K562 (cell line): ENCODE measurements at regions not wholly inside any gene's neighbourhood (a gene's known extent, or its start where the extent isn't known, plus 50 kb on each side); places are given as distances from the start of the nearest gene placed in this dataset.

ENCODE experiments used
- ATAC-seq: fragments of 200-7000 bp; cut with Tn5 transposase; 3 replicates; pipeline ENCODE4 v1.9.1; 2020; ENCODE audit warnings: moderate library complexity
- BruUV-seq: library from RNA; stranded (reverse); fragments of 400-500 nt; replicated peaks from 2 replicates; lab custom pipeline; 2021; lab: Mats Ljungman, UMichigan
- CTCF ChIA-PET: fragments of 300-600 bp; formaldehyde crosslinking; extraction: SDS; loops from one replicate; lab custom pipeline; 2021; ENCODE audit warnings: low intra/inter-chr PET ratio; lab: Yijun Ruan, JAX
- POLR2A ChIA-PET: fragments of 300-600, 350-650 bp; sonication (Branson Sonifier 250); formaldehyde crosslinking; extraction: SDS; loops from one replicate; lab custom pipeline; 2021; ENCODE audit warnings: antibody characterized with exemption, inconsistent platforms; lab: Yijun Ruan, JAX
- DNase-seq, 4 experiments: peaks; one replicate each; pipeline versions ENCODE4 v3.0.0 to v3.0.0-alpha.2; 2011 to 2018; ENCODE audit warnings: low spot score in 3 of 4, mixed read lengths in 3 of 4; ENCODE audit errors: extremely low read depth in 1 of 4
- FAIRE-seq: peaks from 2 replicates; lab custom pipeline; 2011; peaks lifted over from hg19 to GRCh38; lab: Jason Lieb, UNC
- H2AFZ ChIP-seq: 2 replicates; pipeline ENCODE4 v1.6.0; 2011; ENCODE audit warnings: low read depth, low read length, control low read depth, inconsistent platforms
- H3K27ac ChIP-seq: fragments of 200-600 bp; 3 replicates; pipeline ENCODE4 v1.8.0; 2011; ENCODE audit warnings: low read depth, mild to moderate bottlenecking, control low read depth, inconsistent platforms, low read length, moderate library complexity, mixed read lengths; ENCODE audit errors: extremely low read depth
- H3K27me3 ChIP-seq, 2 experiments: fragments of 300-600 bp in 1 of 2; 2 replicates in 1 of 2; 3 replicates in 1 of 2; pipeline versions ENCODE4 v1.6.0 to v1.8.0; 2011; ENCODE audit warnings: inconsistent platforms in 2 of 2, low read length in 2 of 2, mild to moderate bottlenecking in 1 of 2, mixed read lengths in 1 of 2, moderate library complexity in 1 of 2; ENCODE audit not compliant: control insufficient read depth in 2 of 2, insufficient read depth in 2 of 2
- H3K36me3 ChIP-seq: fragments of 300-600 bp; 3 replicates; pipeline ENCODE4 v1.8.0; 2011; ENCODE audit warnings: mild to moderate bottlenecking, low read length, inconsistent platforms; ENCODE audit not compliant: control insufficient read depth, insufficient read depth
- H3K4me1 ChIP-seq, 2 experiments: fragments of 200-600 bp in 1 of 2; replicated peaks in 1 of 2; 2 replicates in 1 of 2; 3 replicates in 1 of 2; pipeline versions ENCODE4 v1.5.1 to v1.8.0; 2011; ENCODE audit warnings: inconsistent platforms in 2 of 2, low read length in 2 of 2, mild to moderate bottlenecking in 1 of 2, mixed read lengths in 1 of 2, moderate library complexity in 1 of 2; ENCODE audit not compliant: control insufficient read depth in 2 of 2, insufficient read depth in 2 of 2
- H3K4me2 ChIP-seq: 2 replicates; pipeline ENCODE4 v1.6.1; 2011; ENCODE audit warnings: low read length, control low read depth, inconsistent platforms, mixed read lengths; ENCODE audit not compliant: insufficient read depth
- H3K4me3 ChIP-seq: fragments of 200-600 bp; sonication (generic), shearing (Covaris generic); 2 replicates; pipeline ENCODE4 v1.5.1; 2016; ENCODE audit warnings: control low read depth, inconsistent platforms
- H3K79me2 ChIP-seq: fragments of 200-600 bp; 3 replicates; pipeline ENCODE4 v1.8.0; 2011; ENCODE audit warnings: low read length, inconsistent platforms; ENCODE audit not compliant: control insufficient read depth, insufficient read depth
- H3K9ac ChIP-seq, 2 experiments: 2 replicates each; pipeline versions ENCODE4 v1.6.0 to v1.6.1; 2011; ENCODE audit warnings: low read depth in 2 of 2, low read length in 2 of 2, control low read depth in 1 of 2, inconsistent platforms in 1 of 2, mild to moderate bottlenecking in 1 of 2, mixed read lengths in 1 of 2; ENCODE audit not compliant: insufficient read depth in 1 of 2
- H3K9me1 ChIP-seq: one replicate; pipeline ENCODE4 v1.6.0; 2011; ENCODE audit warnings: inconsistent platforms, mild to moderate bottlenecking, low read length, moderate library complexity; ENCODE audit not compliant: control insufficient read depth, insufficient read depth
- H3K9me3 ChIP-seq: replicated peaks from 2 replicates; pipeline ENCODE4 v1.5.1; 2011; ENCODE audit warnings: low read depth, low read length, inconsistent platforms; ENCODE audit not compliant: control insufficient read depth, insufficient read depth
- H4K20me1 ChIP-seq: replicated peaks from 2 replicates; pipeline ENCODE4 v1.6.1; 2011; ENCODE audit warnings: low read length, inconsistent platforms, mixed read lengths; ENCODE audit not compliant: control insufficient read depth, insufficient read depth
- FOS ChIP-seq: IDR thresholded peaks from 3 replicates; pipeline ENCODE4 v1.6.1; 2011; ENCODE audit not compliant: insufficient read length; ENCODE audit errors: extremely low read depth
- HES1 ChIP-seq: fragments of 450-650 bp; IDR thresholded peaks from 2 replicates; pipeline ENCODE4 v1.6.1; 2016; ENCODE audit warnings: low read depth, mild to moderate bottlenecking, moderate library complexity
- RBM14 ChIP-seq: fragments of 200-400 bp; formaldehyde crosslinking; IDR thresholded peaks from 2 replicates; pipeline ENCODE4 v1.6.1; 2018; ENCODE audit warnings: low read depth, mild to moderate bottlenecking, low read length, moderate library complexity, borderline replicate concordance; ENCODE audit not compliant: insufficient read depth
- ZBTB12 ChIP-seq: fragments of 250-450 bp; sonication (Bioruptor Pico); IDR thresholded peaks from 2 replicates; pipeline ENCODE4 v1.4.0; 2020
- WGBS: fragments of 100-300 bp; shearing (Covaris generic); methylation state at CpG from one replicate; pipeline ENCODE4 v1.1.6; 2016; ENCODE audit warnings: low coverage, mixed read lengths; ENCODE audit not compliant: insufficient coverage; ENCODE audit errors: missing lambda C conversion rate; 5-methylcytosine and 5-hydroxymethylcytosine counted together
- in situ Hi-C: fragments of 300-500 bp; cut with MboI; formaldehyde crosslinking; loops from 4 replicates; pipeline ENCODE4 v1.15.0; 2018; ENCODE audit warnings: inconsistent platforms, mixed read lengths
- intact Hi-C: fragments of 100-400 bp; cut with micrococcal nuclease; formaldehyde crosslinking; loops from 2 replicates; pipeline ENCODE4 v1.14.2; 2022

- Histone ChIP-seq H3K27ac (no peak overlapping the region), H2AFZ (no peak overlapping the region), H3K36me3 (no peaks in the 10 kb centered on the region), H3K9me1 (no peaks in the 10 kb centered on the region), H3K79me2 (no peaks in the 10 kb centered on the region), H3K27me3 (no peaks in the 10 kb centered on the region), H3K9ac (no peak overlapping the region), H3K9me3 (no peaks in the 10 kb centered on the region; the same call in 1 of the 2 replicates), H3K4me3 (no peak overlapping the region), H3K4me1 (no peaks in the 10 kb centered on the region), H3K4me2 (no peak overlapping the region), H4K20me1 (no peaks in the 10 kb centered on the region)
- intact Hi-C loops (no loop called here), in situ Hi-C loops (no loop called here)
- TF ChIP-seq RBM14 (no peak), ZBTB12 (CRISPR knock-in tag) (no peak)
- no TSS peak for BruUV-seq
- ATAC-seq (no peak), FAIRE-seq (no peak), DNase-seq (no peak)
- CTCF ChIA-PET, result no interaction called here
- POLR2A ChIA-PET, result no interaction called here
- 7% methylated on average over 3 of the region's 3 CpGs for WGBS
Observed at GRCh38 chr7:10075866-10076265, 897.8 kb upstream of the PHF14 start.

- Histone ChIP-seq H3K79me2 (0 out of 3 replicates have a peak, but pooled peaks cover 3% of the 10 kb centered on the region), H3K4me2 (no peak overlapping the region), H3K36me3 (no peaks in the 10 kb centered on the region), H3K4me1 (no peaks in the 10 kb centered on the region), H3K27me3 (no peaks in the 10 kb centered on the region), H3K9me1 (no peaks in the 10 kb centered on the region), H3K27ac (no peak overlapping the region), H4K20me1 (no peaks in the 10 kb centered on the region), H3K9ac (no peak overlapping the region), H3K9me3 (no peaks in the 10 kb centered on the region), H3K4me3 (no peak overlapping the region), H2AFZ (no peak overlapping the region)
- TF ChIP-seq HES1, result 0 out of 2 replicates have a peak, but pooled peaks have one; percentile 19
- no peak for TF ChIP-seq FOS
- 0% methylated on average over 4 of the region's 4 CpGs for WGBS
- ChIA-PET POLR2A (no interaction called here), CTCF (no interaction called here)
- BruUV-seq, result no TSS peak
- no peak for ATAC-seq
- intact Hi-C loops, result no loop called here
- in situ Hi-C loops, result no loop called here
- DNase-seq, result peak in 1 of 4 experiments; percentile 15
- FAIRE-seq, result no peak
Observed at GRCh38 chr7:10076660-10077300, 896.9 kb upstream of the PHF14 start.
